Activated T-cell treated with anti-CD3 and anti-CD28 coated beads for 24 hours (primary cell): ENCODE measurements at regions not wholly inside any gene's neighbourhood (a gene's known extent, or its start where the extent isn't known, plus 50 kb on each side); places are given as distances from the start of the nearest gene placed in this dataset.

Experiments
- DNase-seq: peaks from one replicate; pipeline ENCODE4 v3.0.0-alpha.2; 2020; ENCODE audit warnings: low read depth

- no peak for DNase-seq
Observed at GRCh38 chr16:73304008-73304774, 256.3 kb upstream of the ZFHX3 start.

GRCh38 chr16:73302942-73303341 is 255.0 kb upstream of the ZFHX3 start:
- no peak for DNase-seq

- DNase-seq = no peak
Observed at GRCh38 chr16:73301984-73302383, 254.1 kb upstream of the ZFHX3 start.

DNA sequence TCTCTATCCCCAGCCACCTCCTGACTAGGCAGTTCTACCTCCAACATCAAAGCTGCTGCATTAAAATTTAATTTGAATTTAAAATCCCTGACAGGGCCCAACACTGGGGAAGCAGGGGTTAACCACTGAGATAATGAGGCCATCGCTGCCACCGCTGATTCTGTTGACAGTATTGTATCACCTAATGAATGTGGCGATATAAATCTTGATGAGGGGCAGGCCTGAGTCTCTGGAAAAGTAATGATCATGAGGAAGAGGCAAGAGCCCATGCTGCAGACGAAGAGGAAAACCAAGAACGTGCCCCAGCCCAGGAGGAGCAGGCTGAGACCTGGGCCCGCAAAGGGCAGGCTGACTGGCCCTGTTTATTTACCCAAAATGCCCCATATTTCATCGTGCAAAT is 251.4 kb upstream of the ZFHX3 start:
- DNase-seq = no peak

- DNase-seq = no peak
Observed at GRCh38 chr16:73298562-73298961, 250.6 kb upstream of the ZFHX3 start.

DNA sequence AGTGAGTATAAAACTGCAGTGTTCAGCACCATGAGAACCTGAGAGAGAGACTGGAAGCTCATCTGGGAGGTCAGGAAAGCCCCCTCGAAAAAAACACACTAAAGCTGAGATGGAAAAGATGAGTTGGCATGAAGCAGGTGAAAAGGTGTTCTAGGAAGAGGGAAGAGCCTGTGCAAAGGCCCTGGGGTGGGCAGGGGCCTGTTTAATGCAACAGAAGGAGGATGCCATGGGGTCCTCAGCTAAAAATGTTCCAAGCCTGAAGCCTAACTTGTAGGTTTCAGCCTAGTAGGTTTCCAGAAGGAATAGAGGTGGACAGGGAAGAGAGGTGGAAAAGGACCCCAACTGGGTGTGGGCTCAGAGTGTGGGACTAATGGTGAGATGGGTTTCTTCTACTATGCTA is 242.3 kb upstream of the ZFHX3 start:
- no peak for DNase-seq

- no peak for DNase-seq
Observed at GRCh38 chr16:73289232-73289631, 241.3 kb upstream of the ZFHX3 start.

DNA sequence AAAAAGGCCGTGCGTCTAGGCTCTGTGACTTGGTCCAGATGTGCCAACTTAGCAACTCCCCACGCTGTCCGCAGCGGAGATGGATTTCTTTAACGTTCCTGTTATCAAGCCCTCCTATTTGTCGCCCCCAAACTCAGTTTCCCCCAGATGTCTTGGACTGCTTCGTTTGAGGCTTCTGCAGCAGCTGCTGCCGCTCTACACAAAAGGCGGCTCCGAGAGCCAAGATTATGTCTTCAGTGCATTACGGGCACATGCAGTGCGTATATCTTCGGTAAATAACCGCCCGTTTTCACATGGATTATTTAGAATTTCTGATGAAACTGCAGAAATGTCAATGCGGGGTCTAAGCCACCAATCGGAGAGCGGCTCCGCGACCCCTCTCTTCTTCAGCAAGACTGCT is 240.6 kb upstream of the ZFHX3 start:
- no peak for DNase-seq

GRCh38 chr16:73287859-73288405 is 240.0 kb upstream of the ZFHX3 start:
- no peak for DNase-seq

DNA sequence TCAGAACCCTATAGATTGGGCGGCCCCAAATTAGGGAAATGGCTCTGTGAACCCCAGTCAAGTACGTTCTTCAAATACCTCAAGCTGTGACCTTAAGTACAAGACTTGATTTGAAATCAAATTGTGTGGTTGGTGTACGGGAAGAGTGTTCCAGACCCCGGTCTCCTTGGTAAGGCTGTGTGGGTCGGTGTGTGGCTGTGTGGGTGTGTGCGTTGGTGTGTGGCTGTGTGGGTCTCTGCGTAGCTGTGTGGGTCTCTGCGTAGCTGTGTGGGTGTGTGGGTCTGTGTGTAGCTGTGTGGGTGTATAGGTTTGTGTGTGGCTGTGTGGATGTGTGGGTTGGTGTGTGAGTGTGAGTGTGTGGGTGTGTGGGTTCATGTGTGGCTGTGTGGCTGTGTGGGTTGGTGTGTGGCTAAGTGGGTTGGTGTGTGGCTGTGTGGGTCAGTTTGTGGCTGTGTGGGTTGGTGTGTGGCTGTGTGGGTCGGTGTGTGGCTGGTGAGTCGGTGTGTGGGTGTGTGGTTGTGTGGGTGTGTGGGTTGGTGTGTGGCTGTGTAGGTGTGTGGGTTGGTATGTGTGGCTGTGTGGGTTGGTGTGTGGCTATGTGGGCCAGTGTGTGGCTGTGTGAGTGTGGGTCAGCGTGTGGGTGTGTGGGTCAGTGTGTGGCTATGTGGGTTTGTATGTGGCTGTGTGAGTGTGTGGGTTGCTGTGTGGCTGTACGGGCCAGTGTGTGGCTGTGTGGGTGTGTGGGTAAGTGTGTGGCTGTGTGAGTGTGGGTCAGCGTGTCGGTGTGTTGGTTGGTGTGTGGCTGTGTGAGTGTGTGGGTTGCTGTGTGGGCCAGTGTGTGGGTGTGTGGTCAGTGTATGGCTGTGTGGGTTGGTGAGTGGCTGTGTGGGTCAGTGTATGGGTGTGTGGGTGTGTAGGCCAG is 238.7 kb upstream of the ZFHX3 start:
- DNase-seq = no peak

GRCh38 chr16:73285436-73286201 is 237.7 kb upstream of the ZFHX3 start:
- DNase-seq = no peak

DNA sequence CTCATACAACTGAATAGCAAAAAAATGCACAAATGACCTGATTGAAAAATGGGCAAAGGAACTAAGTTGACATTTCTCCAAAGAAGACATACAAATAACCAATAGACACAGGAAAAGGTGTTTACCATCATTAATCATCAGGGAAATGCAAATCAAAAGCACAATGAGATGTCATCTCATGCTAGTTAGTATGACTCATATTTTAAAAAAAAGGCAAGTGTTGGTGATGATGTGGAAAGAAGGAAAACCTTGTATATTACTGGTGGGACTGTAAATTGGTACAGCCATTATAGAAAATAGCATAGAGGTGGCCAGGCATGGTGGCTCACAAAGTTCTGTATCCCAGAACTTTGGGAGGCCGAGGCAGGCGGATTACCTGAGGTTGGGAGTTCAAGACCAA is 232.5 kb upstream of the ZFHX3 start:
- DNase-seq = no peak

DNA sequence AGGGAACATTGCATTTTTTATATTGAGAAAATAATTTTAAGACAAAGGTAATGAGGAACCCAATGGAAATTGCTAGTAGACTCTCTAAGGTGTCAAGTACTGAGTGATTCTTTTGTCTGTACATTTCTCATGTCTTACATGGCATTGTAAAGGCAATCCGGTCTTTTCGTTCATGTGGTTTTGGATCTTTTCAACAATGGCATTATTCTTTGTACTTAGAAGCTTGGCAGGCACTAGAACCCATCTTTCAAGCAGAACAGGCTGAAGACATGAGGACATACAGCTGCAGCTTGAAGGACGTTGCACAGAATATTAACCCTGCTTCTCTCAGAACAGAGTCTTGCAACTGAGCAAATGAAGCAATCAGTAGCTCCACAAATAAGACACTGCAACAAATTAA is 231.5 kb upstream of the ZFHX3 start:
- DNase-seq = no peak

DNA sequence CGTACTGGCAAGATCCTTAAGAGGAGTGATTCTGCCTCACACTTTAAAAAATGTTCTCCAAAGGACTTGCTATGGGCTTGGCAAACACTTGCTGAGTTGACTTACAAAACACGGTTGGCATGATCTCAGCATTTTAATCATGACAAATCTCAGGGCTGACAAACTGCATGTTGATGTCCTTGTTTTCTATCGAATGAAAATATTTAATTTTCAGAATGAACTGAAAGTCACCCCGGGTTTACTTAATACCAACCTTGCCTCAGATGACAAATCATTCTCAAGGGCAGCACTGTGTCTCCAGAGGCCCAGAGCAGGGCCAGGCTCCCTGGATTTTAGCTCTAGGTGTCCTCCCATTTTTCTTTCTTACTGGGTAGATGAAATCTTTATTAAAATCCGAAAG is 229.1 kb upstream of the ZFHX3 start:
- no peak for DNase-seq

DNA sequence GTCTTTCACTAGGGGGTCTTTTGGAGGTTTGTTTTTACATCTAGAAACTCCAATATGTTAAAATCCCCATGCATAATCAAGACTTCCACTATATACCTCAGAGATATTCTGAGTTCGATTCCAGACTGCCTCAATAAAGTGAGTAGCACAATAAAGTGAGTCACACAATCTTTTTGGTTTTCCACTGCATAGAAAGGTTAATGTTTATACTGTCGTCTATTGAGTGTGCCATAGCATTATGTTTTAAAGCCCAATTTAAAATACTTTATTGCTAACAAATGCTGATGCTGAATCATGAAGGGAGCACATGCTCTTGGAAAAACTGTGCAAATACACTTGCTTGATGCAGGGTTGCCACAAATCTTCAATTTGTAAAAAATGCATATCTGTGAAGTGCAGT is 227.5 kb upstream of the ZFHX3 start:
- DNase-seq = no peak

DNA sequence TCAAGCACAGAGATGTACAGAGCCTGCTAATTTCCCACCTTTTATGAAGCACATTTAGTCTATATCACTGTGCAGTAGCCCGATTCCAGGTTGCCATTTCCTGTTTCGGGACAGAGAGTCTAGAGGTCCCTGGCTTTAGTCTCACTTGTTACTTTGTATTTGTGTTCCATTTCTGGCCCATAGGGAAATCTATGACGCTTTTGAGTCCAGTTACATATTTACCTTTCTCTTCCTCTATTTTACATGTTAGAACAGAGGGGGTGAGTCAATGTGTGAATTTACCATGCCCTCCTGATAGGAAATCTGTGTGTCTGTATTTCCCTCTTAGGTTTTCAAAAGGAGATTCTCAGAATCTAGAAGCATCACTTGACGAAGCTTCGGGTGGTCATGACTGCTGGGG is 227.1 kb upstream of the ZFHX3 start:
- no peak for DNase-seq

DNA sequence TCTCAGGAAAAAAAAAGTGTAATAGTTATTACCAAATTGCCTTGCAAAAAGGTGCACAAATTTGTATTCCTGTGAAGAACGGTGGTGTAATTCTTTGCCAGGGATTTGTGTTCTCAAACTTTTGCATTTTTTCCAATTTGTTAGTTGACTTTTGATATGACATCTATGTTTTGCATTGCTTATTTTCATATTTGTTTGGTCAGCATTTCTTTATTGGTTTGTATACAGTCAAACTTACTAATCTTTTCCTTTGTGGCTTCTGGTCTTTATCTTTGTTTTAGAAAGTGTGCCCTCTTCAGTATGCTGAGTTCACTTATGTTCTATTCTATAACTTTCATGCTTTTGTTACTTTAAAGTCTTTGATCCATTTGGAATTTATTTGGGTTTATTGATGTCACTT is 226.2 kb upstream of the ZFHX3 start:
- DNase-seq = no peak

DNA sequence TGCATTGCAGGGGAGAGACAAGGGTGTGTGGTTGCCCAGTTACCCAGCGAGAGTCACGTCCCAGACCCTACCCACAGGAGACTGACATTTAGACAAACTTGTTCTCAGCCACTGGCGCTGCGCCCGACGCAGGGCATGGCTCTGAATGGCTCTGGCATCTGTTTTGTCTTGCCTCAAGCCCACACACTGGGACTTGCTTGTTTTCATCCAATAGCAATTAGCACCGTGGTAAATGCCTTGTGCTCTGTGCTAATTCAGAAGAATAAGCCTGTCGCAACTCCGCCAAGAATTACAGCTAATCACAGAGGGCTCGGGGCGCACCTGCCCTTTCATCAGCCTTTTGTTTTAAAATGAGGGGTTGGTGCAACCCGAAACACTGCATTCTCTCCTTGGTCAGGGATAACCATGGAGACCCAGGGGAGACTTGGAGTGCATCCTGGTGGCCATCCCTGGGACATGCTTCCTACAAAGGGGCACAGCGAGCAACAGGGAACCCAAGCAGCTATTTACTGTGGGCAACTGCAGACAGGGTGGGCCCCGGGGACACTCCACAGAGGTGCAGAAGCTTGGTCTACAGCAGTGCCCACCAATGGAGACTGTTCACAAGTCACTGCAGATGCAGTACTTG is 220.6 kb upstream of the ZFHX3 start:
- no peak for DNase-seq

- DNase-seq = no peak
Observed at GRCh38 chr16:73265935-73266334, 218.0 kb upstream of the ZFHX3 start.

GRCh38 chr16:73265124-73265837 is 217.4 kb upstream of the ZFHX3 start:
- no peak for DNase-seq

GRCh38 chr16:73262931-73263330 is 215.0 kb upstream of the ZFHX3 start:
- DNase-seq = no peak
